ENCODE measurements at regions not wholly inside any gene's neighbourhood (a gene's known extent, or its start where the extent isn't known, plus 50 kb on each side); places are given as distances from the start of the nearest gene placed in this dataset.

DNA sequence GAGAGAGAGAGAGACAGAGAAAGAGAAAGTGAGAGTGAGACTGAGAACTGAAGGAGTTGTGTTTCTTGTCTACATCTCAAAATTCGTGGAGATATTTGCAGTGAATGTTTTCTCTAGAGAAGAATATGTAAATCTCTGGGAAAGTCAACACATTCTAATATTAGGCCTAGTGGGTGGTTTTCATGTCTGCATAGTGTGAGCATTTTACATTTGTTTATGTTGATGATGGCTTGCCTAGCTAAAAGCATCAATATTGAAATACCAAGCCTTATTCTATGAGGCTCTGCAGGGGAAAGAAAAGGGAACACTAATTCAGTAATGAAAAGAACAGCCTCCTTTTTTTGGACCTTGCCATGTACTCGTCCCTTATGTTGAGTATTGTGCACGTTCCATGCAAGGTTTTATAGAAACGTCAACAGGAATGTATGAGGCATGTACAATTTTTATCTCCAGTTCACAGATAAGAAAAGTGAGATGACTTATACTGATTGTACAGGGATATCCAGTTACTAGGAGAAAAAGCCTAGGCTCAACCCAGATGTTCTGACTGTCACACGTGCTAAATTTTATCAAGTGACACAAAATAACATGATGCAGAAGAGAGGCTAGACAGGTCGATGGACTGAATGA, 1288.9 kb upstream of the SLC10A2 start:
- intact Hi-C loops (cut with DNase I; ENCODE audit: low total_unique reads): no loop called here
- Histone ChIP-seq H3K27ac (no peak overlapping the region), H3K4me1 (no peaks in the 10 kb centered on the region), H3K4me3 (no peak overlapping the region), H3K27me3 (no peaks in the 10 kb centered on the region), H3K36me3 (no peaks in the 10 kb centered on the region), H3K9me3 (no peaks in the 10 kb centered on the region)
- DNase-seq: no peak
- TF ChIP-seq CTCF (IDR thresholded peaks at IDR 0.05) (no peak), POLR2A (IDR thresholded peaks at IDR 0.05) (no peak)

GRCh38 chr13:104327211-104327610, 1261.0 kb upstream of the SLC10A2 start:
- no peaks in the 10 kb centered on the region for H3K9me3 ChIP-seq
- no peak for TF ChIP-seq CTCF (IDR thresholded peaks at IDR 0.05)
- no peak overlapping the region for H3K27ac ChIP-seq
- H3K27me3 ChIP-seq: no peaks in the 10 kb centered on the region
- H3K4me1 ChIP-seq: no peaks in the 10 kb centered on the region
- intact Hi-C loops (cut with DNase I; ENCODE audit: low total_unique reads): no loop called here
- no peaks in the 10 kb centered on the region for H3K36me3 ChIP-seq
- DNase-seq: no peak
- H3K4me3 ChIP-seq: no peak overlapping the region

- no peak for DNase-seq
- Histone ChIP-seq H3K27me3 (no peaks in the 10 kb centered on the region), H3K27ac (no peak overlapping the region), H3K4me1 (no peaks in the 10 kb centered on the region), H3K9me3 (no peaks in the 10 kb centered on the region), H3K36me3 (no peaks in the 10 kb centered on the region), H3K4me3 (no peak overlapping the region)
- intact Hi-C loops (cut with DNase I; ENCODE audit: low total_unique reads): no loop called here
- no peak for TF ChIP-seq POLR2A (IDR thresholded peaks at IDR 0.05)
- no peak for TF ChIP-seq CTCF (IDR thresholded peaks at IDR 0.05)
Measured at GRCh38 chr13:104326523-104326922, 1260.3 kb upstream of the SLC10A2 start.

GRCh38 chr13:104321756-104322155, 1255.5 kb upstream of the SLC10A2 start:
- Histone ChIP-seq H3K36me3 (no peaks in the 10 kb centered on the region), H3K27me3 (no peaks in the 10 kb centered on the region), H3K4me1 (no peaks in the 10 kb centered on the region), H3K27ac (no peak overlapping the region), H3K4me3 (no peak overlapping the region), H3K9me3 (no peaks in the 10 kb centered on the region)
- TF ChIP-seq POLR2A (IDR thresholded peaks at IDR 0.05) (no peak), CTCF (IDR thresholded peaks at IDR 0.05) (no peak)
- DNase-seq: no peak
- intact Hi-C loops (cut with DNase I; ENCODE audit: low total_unique reads): no loop called here

DNA sequence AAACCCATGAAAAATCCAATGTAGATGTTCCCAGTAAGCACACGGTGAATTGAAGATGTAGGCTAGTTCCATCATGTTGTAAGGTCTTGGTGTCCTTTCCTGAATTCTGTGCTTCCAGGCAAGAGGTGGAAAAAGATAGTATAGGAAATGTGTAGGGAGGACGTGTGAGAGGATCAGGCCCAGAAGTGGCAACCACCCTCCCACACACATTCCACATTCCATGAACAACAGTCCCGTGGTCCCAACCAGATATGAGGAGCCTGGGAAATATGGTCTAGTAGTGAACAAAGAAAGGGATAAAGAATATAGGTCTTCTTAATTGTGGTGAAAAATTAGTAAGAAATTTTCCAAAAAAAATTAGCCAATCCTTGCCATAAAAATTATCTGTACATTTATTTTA, 1254.2 kb upstream of the SLC10A2 start:
- TF ChIP-seq POLR2A (IDR thresholded peaks at IDR 0.05) (no peak), CTCF (IDR thresholded peaks at IDR 0.05) (no peak)
- H3K9me3 ChIP-seq: no peaks in the 10 kb centered on the region
- no peaks in the 10 kb centered on the region for H3K27me3 ChIP-seq
- H3K4me3 ChIP-seq: no peak overlapping the region
- H3K27ac ChIP-seq: no peak overlapping the region
- H3K4me1 ChIP-seq: no peaks in the 10 kb centered on the region
- DNase-seq: no peak
- intact Hi-C loops (cut with DNase I; ENCODE audit: low total_unique reads): no loop called here
- no peaks in the 10 kb centered on the region for H3K36me3 ChIP-seq
